ENCODE measurements at regions not wholly inside any gene's neighbourhood (a gene's known extent, or its start where the extent isn't known, plus 50 kb on each side); places are given as distances from the start of the nearest gene placed in this dataset.

DNA sequence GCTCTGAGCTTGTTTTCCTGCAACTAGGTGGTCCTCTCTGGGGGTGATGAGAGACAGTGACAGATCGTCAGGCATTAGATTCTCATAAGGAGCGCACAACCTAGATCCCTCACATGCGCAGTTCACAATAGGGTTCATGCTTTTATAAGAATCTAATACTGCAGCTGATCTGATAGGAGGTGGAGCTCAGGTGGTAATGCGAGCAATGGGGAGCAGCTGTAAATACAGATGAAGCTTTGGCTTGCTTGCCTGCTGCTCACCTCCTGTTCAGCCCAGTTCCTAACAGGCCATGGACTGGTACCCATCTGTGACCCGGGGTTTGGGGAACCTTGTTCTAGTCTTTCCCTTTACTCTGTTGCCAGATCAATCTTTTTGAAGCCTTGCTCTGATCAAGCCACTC, 89.5 kb upstream of the POU5F2 start:
- Histone ChIP-seq H2AFZ (no peak overlapping the region), H4K20me1 (replicated peaks; ENCODE audit: insufficient read depth) (no peaks in the 10 kb centered on the region; the same call in 1 of the 2 replicates), H3K4me3 (no peak overlapping the region), H3K79me2 (replicated peaks; ENCODE audit: insufficient read depth) (no peaks in the 10 kb centered on the region), H3F3A (replicated peaks; ENCODE audit: low read depth) (no peaks in the 10 kb centered on the region), H3K4me1 (ENCODE audit: insufficient read depth) (no peaks in the 10 kb centered on the region), H3K27ac (ENCODE audit: low read depth) (no peak overlapping the region), H3K27me3 (ENCODE audit: insufficient read depth) (no peaks in the 10 kb centered on the region), H3K4me2 (no peak overlapping the region), H3K9me2 (ENCODE audit: insufficient read depth) (no peaks in the 10 kb centered on the region), H3K36me3 (ENCODE audit: insufficient read depth) (no peaks in the 10 kb centered on the region)
- Mint-ChIP-seq H3K27me3 (ENCODE audit: insufficient read depth, low read depth, poor library complexity) (no peaks in the 10 kb centered on the region), H3K4me3 (no peak overlapping the region), H3K27ac (no peak overlapping the region), H3K4me1 (no peaks in the 10 kb centered on the region), H3K9me3 (peaks cover 10% of the 10 kb centered on the region; the same call in 2 of the 3 replicates), H3K36me3 (ENCODE audit: low read depth) (0 out of 3 replicates have a peak, but pooled peaks cover 2% of the 10 kb centered on the region)
- TF ChIP-seq EZH2phosphoT487 (IDR thresholded peaks at IDR 0.05; ENCODE audit: unreplicated experiment) (no peak), NANOG (IDR thresholded peaks at IDR 0.05; ENCODE audit: borderline replicate concordance) (no peak), EZH2 (IDR thresholded peaks at IDR 0.05; ENCODE audit: low read depth, unreplicated experiment) (no peak), JUNB (IDR thresholded peaks at IDR 0.05; ENCODE audit: unreplicated experiment) (no peak), ZNF331 (CRISPR knock-in tag; IDR thresholded peaks at IDR 0.05; ENCODE audit: low read depth) (no peak), ZNF114 (CRISPR knock-in tag; IDR thresholded peaks at IDR 0.05) (no peak), POLR2AphosphoS5 (IDR thresholded peaks at IDR 0.05; ENCODE audit: low read depth) (no peak), CTCF (conservative IDR thresholded peaks at IDR 0.05; ENCODE audit: low read depth in 2 of 2) (no peak)
- TF ChIP-seq, protein P1, sequence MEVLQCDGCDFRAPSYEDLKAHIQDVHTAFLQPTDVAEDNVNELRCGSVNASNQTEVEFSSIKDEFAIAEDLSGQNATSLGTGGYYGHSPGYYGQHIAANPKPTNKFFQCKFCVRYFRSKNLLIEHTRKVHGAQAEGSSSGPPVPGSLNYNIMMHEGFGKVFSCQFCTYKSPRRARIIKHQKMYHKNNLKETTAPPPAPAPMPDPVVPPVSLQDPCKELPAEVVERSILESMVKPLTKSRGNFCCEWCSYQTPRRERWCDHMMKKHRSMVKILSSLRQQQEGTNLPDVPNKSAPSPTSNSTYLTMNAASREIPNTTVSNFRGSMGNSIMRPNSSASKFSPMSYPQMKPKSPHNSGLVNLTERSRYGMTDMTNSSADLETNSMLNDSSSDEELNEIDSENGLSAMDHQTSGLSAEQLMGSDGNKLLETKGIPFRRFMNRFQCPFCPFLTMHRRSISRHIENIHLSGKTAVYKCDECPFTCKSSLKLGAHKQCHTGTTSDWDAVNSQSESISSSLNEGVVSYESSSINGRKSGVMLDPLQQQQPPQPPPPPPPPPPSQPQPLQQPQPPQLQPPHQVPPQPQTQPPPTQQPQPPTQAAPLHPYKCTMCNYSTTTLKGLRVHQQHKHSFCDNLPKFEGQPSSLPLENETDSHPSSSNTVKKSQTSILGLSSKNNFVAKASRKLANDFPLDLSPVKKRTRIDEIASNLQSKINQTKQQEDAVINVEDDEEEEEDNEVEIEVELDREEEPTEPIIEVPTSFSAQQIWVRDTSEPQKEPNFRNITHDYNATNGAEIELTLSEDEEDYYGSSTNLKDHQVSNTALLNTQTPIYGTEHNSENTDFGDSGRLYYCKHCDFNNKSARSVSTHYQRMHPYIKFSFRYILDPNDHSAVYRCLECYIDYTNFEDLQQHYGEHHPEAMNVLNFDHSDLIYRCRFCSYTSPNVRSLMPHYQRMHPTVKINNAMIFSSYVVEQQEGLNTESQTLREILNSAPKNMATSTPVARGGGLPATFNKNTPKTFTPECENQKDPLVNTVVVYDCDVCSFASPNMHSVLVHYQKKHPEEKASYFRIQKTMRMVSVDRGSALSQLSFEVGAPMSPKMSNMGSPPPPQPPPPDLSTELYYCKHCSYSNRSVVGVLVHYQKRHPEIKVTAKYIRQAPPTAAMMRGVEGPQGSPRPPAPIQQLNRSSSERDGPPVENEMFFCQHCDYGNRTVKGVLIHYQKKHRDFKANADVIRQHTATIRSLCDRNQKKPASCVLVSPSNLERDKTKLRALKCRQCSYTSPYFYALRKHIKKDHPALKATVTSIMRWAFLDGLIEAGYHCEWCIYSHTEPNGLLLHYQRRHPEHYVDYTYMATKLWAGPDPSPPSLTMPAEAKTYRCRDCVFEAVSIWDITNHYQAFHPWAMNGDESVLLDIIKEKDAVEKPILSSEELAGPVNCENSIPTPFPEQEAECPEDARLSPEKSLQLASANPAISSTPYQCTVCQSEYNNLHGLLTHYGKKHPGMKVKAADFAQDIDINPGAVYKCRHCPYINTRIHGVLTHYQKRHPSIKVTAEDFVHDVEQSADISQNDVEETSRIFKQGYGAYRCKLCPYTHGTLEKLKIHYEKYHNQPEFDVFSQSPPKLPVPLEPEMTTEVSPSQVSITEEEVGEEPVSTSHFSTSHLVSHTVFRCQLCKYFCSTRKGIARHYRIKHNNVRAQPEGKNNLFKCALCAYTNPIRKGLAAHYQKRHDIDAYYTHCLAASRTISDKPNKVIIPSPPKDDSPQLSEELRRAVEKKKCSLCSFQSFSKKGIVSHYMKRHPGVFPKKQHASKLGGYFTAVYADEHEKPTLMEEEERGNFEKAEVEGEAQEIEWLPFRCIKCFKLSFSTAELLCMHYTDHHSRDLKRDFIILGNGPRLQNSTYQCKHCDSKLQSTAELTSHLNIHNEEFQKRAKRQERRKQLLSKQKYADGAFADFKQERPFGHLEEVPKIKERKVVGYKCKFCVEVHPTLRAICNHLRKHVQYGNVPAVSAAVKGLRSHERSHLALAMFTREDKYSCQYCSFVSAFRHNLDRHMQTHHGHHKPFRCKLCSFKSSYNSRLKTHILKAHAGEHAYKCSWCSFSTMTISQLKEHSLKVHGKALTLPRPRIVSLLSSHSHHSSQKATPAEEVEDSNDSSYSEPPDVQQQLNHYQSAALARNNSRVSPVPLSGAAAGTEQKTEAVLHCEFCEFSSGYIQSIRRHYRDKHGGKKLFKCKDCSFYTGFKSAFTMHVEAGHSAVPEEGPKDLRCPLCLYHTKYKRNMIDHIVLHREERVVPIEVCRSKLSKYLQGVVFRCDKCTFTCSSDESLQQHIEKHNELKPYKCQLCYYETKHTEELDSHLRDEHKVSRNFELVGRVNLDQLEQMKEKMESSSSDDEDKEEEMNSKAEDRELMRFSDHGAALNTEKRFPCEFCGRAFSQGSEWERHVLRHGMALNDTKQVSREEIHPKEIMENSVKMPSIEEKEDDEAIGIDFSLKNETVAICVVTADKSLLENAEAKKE (CRISPR knock-in tag; IDR thresholded peaks at IDR 0.05): no peak
- TF ChIP-seq, protein P2, sequence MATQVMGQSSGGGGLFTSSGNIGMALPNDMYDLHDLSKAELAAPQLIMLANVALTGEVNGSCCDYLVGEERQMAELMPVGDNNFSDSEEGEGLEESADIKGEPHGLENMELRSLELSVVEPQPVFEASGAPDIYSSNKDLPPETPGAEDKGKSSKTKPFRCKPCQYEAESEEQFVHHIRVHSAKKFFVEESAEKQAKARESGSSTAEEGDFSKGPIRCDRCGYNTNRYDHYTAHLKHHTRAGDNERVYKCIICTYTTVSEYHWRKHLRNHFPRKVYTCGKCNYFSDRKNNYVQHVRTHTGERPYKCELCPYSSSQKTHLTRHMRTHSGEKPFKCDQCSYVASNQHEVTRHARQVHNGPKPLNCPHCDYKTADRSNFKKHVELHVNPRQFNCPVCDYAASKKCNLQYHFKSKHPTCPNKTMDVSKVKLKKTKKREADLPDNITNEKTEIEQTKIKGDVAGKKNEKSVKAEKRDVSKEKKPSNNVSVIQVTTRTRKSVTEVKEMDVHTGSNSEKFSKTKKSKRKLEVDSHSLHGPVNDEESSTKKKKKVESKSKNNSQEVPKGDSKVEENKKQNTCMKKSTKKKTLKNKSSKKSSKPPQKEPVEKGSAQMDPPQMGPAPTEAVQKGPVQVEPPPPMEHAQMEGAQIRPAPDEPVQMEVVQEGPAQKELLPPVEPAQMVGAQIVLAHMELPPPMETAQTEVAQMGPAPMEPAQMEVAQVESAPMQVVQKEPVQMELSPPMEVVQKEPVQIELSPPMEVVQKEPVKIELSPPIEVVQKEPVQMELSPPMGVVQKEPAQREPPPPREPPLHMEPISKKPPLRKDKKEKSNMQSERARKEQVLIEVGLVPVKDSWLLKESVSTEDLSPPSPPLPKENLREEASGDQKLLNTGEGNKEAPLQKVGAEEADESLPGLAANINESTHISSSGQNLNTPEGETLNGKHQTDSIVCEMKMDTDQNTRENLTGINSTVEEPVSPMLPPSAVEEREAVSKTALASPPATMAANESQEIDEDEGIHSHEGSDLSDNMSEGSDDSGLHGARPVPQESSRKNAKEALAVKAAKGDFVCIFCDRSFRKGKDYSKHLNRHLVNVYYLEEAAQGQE (IDR thresholded peaks at IDR 0.05; ENCODE audit: unreplicated experiment): no peak
- ATAC-seq: no peak
- DNase-seq (ENCODE audit: low spot score): no peak
